NCI-H82 treated with DMSO at 0.1 percent for 48 hours (cell line): ENCODE measurements at regions not wholly inside any gene's neighbourhood (a gene's known extent, or its start where the extent isn't known, plus 50 kb on each side); places are given as distances from the start of the nearest gene placed in this dataset.
"Not testable (repeated sequence)": the region's sequence is repeated elsewhere in the genome, so short reads cannot be mapped to it uniquely, and the experiment has no call there.

ENCODE experiments used
- DNase-seq: peaks from one replicate; lab custom pipeline; 2025; ENCODE audit not compliant: unreplicated experiment; lab: John Stamatoyannopoulos, UW

DNA sequence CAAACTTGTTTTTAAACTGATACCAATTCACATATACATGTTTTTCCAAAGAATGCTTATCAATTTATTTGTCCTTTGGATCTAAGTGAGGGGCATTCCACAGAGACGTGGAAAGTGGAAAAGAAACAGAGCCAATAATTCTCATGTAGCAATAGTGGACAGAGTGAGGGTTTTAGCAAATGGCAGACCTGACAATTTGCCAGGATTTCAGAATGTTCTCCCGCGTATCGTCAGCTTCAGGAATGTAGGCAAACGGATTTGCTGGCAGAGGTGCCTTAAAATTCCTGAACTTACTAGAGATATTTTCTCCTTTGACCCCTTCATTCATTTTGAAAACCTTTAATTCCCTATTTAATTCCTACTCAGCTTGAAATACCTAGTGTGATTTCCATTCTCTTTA lies 193.4 kb upstream of the CPHXL start:
- DNase-seq, result no peak

DNA sequence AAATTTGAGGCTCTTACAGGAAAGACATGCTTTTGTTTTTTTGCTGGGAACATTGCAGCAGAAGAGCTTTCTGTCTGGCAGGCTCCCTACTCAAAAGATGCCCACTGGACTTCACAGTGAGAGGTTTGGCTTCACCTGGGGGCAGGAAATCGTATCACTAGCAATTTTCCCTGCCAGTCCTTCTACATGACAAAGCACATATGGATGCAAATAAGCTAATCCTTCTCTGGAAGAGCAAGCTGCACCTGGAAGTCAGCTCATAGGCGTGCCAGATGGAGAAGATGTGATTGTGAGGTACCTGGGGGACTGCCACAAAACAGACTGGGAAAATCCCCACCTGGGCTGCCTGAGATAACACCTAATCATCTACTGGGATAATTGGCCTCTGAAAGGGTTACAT lies 195.0 kb upstream of the CPHXL start:
- no peak for DNase-seq

DNA sequence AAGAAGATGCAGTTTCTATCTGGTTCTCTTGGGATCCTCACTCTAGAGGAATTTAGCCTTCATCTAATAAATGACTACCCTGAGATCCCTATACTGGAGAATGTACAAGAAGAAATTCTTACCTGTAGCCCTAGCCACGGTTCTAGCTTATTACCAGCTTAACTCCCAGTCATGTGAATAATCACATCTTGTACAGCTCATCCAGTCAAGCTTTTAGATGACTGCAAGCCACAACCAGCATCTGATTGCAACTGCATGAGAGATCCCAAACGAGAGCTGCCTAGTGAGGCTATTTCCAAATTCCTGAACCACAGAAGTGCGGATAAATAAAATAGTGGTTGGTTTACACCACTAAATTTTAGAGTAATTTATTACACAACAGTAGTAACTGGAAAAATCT lies 196.0 kb upstream of the CPHXL start:
- no peak for DNase-seq

DNA sequence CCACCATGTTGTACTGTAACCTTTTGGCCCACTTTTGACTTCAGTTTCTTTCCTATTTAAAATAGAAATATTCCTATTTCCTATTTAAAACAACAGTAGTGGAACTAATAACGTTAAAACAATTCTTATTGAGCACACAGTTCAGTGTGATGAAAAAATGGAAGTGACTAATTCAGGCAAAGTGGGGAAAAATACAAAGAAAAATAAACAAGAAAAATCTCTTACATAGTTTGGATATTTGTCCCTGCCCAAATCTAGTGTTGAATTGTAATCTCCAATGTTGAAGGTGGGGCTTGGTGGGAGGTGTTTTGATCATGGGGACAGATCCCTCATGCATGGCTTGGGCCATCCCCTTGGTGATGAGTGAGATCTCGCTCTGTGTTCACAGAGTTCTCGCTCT lies 198.1 kb upstream of the CPHXL start:
- DNase-seq, result no peak

DNA sequence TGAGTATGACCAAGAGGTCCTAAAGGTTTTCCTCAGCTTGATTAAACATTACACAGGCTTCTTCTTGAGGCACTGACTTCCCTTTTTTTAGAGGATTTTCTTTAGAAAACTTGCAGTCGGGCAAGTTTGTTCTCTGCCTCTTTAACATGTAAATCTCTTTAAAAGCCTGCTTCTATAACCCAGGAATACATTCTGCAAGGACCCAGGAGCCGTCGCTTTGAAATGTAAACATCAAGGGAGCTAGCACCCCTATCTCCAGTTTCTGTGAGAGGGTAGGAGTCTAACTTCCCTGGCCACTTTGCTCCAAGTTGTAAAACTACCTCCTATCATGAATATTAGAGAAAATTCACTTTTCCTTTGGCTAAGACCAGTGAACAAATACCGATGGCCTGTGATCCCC lies 201.5 kb upstream of the CPHXL start:
- DNase-seq, result no peak

DNA sequence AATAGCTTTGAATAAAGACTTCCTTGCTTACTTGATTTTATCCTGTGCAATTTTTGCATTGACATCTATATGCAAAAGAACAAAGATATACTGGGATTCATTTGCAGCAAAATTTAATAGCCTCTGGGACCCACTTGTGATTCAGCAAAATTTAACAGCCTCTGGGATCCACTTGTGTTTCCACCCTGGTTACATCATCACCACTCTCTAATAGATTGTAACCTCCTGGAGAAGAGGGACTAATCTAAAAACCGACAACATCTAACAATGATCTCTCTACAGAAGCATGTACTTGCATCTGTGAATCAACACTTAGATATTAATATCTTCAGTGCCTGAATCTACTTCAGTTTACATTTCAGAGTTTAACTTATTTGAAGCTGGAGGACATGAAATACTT lies 202.0 kb upstream of the CPHXL start:
- DNase-seq, result no peak

DNA sequence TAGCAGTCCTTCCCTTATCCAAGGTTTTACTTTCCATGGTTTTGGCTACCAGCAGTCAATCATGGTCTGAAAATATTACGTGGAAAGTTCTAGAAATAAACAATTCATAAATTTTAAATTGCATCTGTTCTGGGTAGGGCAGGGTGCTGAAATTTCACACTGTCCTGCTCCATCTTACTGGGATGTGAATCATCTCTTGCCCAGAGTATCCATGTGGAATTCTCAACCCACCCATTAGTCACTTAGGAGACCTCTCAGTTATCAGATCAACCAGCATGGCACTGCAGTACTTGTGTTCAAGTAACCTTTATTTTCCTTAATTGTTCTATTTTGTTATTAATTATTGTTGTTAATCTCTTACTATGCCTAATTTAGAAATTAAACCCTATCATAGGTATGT lies 202.8 kb upstream of the CPHXL start:
- DNase-seq, result no peak

DNA sequence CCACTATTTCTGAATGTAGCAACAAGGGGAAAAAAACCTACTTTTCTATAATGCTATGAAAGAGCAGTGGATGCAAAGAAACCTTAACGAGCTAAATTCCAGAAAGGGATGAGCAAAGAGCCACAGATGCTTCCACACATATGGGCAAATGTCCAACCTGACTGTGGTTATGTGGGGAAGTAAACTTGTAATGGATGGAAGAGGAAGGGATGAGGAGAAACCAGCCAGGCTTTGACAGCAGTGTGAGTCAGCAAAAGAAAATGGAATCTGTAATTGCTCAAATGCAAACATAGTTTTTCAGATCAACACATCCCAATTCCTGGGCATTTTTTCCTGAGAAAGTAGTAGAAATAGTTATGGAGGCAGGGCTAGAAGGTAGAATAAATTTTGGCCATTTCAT lies 204.8 kb upstream of the CPHXL start:
- DNase-seq, result no peak

DNA sequence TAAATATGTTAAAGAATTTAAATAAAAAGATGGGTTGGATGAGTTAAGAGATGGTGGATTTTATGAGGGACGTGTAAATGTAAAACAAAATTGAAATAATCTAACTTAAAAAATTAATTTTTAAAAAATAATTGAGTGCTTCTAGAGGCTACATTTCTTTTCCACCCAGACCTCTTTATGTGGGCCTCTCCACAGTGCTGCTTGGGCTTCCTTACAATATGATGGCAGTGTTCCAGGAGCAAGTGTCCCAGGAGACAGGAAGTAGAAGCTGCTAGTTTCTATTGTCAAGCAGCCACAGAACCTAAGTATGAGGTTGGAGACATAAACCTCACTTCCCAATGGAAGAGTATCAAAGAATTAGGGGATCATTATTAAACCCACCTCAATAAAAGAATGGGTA lies 205.7 kb upstream of the CPHXL start:
- DNase-seq, result no peak

DNA sequence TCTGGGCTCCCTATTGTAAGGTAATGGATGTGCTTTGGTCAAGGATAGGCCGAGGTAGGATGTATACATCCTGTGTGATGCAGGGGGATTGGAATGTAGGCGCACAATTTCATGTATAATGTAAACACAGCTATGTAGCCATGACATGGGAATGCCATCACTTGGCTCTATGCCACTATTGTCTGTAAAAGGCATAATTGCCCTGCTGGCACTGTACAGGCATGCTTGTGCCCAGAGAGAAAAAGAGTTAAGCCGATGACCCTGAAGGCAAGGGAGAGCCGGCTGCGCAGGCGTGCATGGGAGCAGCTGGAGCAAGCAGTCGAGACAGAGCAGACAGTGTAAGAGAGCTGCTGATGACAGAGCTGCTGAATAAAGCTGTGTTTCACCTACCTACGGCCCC lies 212.5 kb upstream of the CPHXL start:
- no peak for DNase-seq

DNA sequence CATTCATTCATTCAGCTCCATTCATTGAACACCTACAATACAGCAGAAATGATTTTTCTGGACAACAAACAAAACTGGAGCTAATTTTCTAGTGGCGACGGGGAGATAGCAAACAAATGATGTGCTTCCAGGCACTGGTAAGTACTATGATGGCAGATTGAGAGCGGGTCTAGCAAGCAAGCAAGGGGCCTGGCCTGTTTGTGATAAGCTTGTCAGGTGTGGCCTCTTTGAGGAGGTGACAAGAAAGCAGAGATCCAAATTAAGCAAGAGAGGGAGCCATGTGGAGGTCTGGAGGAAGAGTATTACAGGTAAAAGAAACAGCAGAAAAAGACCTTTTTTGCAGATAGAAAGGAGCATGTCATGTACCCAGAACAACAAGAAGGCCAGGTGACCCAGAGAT lies 216.1 kb upstream of the CPHXL start:
- DNase-seq, result no peak

DNA sequence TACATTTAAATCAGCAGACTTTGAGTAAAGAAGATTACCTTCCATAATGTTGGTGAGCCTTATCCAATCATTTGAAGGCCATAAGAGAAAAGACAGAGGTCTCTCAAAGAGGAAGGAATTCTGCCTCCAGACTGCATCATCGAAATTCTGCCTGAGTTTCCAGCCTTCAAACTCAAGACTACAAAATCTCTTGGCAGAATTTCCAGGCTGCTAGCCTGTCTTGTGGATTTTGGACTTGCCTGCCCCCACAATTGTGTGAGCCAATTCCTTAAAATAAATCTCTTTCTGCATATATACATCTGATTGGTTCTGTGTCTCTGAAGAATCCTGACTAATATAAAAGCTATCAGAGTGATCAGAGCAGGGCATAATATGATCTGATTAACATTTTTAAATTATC lies 216.6 kb upstream of the CPHXL start:
- no peak for DNase-seq

DNA sequence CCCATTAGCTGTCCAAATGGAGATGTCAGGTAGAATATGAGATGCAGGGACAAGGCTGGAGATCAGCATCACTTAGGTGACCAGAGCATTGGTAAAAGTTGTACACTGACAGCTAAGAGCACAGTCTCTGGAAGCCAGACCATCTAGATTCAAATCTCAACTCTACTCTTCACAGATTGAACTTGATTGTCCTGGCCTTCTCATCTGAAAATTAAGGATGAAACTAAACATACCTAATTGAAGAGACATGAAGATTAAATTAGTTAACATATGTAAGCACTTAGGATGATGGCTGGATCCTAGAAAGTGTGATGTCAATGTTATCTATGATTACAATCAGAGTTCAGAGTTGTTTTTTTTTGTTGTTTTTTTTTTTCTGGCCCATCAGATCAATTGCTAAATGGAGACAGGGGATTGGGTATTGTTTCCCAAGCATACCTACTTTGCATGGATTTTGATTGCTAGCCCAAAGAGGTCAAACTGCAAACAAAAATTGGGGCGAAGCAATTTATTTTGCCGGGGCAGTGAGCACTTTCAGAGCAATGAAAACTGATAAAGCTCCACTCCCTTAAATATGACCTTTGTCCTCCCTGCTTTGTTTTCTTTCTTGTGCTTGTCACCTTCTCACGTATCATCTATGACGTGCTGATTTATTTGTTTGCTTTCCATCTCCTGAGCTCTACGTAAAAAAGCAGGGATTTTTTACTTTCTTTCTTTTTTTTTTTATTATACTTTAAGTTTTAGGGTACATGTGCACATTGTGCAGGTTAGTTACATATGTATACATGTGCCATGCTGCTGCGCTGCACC lies 217.6 kb upstream of the CPHXL start:
- no peak for DNase-seq

DNA sequence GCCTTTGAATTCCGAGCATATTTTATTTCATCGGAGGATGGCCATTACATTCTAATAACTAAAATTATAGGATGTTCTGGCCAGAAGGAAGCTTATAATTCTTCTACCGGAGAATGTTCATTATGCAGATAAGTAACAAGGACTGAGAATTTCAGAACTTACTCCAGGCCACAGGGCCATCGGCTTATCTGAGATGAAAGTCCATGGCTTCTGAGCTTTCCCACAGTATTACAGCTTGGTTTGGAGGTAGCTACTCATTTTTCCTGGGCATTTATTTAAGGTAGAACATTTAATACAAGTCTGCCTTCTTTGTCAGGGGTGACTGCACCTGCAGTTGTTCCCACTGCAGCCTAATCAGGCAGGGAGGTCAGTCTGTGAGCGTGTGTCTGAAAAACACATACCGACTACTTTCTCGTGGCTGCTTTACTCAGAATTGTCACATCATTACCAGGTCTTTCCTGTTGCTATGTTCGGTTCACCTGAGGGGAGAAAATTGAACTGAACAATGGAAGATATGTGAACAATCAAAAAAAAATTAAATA lies 219.7 kb upstream of the CPHXL start:
- DNase-seq, result no peak

DNA sequence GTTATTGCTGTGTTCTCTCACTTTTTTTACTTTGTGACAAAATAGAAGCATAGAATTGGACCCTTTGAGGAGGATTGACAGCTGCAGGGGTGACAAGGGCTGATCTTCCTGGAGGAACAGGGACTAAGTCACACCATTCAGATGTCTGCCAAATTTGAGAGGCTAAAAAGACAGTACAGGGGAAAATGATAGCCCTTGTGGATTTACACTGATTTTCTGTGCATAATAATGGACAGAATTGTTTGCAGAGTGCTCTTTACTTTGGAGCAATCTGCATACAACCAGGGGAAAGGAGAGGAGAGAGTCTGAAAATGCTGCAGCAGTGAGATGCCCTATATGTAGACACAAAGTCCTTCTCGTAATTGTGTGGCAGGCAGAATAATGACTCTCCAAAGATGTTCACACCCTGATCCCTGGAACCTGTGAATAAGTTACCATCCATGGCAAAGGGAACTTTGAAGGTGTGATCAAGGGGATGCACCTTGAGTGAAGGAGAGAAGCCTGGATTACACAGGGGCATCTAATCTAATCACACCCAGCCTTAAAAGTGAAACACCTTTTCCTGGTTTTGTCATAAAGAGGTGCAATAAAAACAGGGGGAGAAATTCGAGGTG lies 221.4 kb upstream of the CPHXL start:
- DNase-seq, result no peak

DNA sequence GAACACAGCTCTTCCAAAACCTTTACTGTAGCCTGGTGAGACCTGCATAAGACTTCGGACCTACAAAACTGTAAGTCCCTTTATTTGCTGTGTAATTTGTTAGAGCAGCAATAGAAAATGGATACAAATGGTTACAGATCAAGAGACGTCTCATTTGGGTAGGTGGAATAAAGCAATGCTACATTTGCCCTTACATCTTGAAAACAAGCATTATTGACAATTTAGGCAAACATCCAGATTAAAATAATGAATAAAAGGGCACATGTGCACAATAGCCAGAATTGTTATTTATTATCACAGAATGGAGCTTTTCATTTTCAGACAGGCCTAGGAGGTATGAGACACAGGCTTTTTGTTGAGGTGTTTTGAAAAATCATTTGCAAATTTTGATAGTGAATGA lies 222.2 kb upstream of the CPHXL start:
- DNase-seq, result no peak

DNA sequence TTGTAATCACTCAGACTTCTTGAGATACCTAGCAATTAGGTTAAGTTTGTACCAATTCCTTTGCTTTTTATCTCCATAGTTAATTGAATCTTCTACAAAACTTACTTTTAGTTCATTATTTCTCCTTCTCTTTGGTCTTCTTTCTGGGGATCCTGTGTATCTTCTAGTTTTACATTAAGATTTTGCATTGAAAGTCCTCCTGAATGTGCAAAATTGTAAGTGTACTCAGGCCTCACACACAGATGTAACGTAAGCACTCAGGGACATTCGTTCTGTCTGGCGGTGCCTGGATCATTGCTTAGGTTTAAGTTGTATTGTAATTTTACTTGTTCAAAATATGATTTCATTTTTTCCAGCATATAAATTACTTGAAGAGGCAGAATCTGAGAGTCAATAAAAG lies 222.6 kb upstream of the CPHXL start:
- no peak for DNase-seq

DNA sequence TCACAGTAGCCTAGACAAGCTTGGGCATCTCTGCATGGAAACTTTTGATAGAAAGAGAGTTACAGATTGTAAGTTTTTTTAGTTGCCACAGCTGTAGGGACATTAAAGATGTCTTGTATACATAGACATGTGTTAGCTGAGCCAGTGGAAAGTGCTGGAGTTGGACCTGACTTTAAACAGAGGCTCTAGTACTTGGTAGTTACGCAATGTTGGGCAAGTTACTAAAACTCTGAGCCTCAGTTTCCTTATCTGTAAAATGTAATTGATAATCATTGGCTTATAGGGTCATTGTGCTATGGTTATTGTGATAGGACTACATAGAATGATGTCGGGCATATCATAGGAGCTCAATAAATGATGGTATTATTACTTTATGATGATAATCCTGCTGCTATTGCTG lies 225.8 kb upstream of the CPHXL start:
- no peak for DNase-seq

DNA sequence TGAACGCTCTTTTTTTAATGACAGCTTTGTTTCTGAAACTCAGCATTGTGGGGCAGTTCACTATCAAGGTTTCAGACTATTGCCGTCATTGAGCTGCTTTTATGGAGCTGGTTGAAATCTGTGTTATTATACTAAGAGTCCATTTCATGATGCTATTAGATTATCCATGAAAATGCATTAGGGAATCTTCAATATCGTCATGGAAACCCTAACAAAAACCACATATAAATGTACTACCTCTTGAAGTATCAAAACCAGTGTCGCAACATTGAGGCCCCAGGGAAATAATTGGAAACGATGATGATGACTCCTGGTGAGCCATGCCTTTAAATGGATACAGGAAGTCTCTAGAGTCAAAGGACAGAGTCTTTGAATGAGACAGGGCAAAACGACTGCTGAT lies 231.6 kb upstream of the CPHXL start:
- no peak for DNase-seq

DNA sequence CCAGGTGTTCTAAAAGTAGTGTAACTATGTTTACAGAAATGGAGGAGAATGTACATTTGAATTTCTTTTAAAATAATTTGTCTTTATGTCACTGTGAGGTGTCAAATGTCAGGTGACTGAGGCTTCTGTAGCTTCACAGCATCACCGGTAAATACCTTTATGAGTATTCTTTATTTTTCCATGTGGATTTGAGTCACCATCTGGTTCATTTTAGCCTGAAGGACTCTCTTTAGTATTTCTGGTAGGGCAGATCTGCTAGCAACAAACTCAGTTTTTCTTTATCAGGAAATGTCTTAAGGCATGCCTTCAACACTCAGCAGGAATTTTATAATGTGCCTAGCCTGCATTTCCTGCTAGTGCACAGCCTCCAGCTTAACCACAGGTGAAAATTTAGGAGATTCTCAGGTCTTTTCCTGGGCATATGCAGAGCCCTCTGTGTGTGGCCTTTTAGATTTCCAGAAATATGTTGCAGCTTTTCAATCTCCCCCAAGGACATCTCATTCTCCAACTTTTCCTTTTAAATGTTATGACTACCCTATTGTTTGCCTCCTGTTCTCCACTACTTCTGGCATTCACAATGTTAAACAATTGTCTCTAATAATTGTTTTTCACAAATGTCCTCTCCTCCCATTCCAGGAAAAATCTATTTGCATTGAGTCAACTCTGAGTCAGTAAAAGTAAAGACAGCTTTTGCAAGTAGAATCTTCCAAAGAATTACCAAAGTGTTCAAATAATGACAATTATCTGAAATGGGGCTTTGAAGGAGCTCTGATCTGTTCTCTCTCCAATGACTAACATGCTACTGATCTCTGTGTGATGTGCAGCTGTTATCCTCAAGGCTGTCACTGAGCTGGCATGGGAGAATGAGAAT lies 239.4 kb upstream of the CPHXL start:
- no peak for DNase-seq

DNA sequence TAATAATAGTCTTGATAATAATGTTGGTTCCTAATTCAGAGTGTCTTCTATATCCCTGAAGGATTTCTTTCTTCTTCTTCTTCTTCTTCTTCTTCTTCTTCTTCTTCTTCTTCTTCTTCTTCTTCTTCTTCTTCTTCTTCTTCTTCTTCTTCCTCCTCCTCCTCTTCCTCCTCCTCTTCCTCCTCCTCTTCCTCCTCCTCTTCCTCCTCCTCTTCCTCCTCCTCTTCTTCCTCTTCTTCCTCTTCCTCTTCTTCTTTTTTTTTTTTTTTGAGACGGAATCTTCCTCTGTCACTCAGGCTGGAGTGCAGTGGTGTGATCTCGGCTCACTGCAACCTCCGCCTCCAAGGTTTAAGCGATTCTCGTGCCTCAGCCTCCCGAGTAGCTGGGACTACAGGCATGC lies 242.8 kb upstream of the CPHXL start:
- not testable (repeated sequence) for DNase-seq

DNA sequence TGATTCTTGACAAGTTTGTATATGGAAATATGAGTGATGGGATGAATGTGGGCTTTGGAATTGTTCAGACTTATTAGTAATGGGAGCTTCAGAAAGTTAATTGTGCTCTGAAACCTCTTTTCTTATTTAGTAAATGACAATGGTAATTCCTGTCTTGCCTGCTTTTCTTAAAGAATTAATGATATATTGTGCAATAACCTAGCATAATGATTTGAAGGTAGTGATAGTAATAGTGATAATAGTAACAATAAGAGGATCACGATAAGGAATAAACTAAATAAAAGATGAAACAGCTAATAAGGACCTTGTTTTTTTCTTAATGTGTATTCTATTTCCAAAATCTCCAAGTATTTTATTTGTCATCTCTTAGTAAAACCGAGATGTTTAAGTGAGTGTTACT lies 245.0 kb upstream of the CPHXL start:
- no peak for DNase-seq
